ENCODE measurements at regions not wholly inside any gene's neighbourhood (a gene's known extent, or its start where the extent isn't known, plus 50 kb on each side); places are given as distances from the start of the nearest gene placed in this dataset.
A peak's percentile ranks its signal among the peaks of the same experiment; 100 is the strongest.

DNA sequence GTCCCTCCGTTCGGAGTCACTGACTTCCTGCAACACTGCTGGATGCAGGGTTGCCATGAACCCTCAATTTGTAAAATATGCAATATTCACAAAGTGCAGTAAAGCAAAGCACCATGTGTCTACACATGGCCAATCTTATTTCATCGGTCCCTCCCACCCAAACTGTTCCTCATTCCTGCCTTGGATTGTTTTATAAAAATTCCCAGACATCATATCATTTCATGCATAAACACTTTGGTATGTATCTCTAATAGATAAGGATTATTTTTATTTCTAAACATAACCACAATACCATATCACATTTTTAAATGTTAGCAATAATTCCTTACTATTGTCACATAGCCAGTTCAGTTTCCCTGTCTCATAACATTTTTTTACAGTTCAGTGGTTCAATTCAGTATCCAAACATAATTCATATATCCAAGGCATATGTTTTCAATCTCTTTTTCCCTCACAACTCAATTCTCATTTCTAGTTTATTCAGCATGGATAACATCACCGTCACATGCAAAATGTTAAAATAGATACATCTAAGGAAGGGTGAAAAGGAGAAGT is 82.0 kb upstream of the PCAT7 start:
- H3K4me1 ChIP-seq (ENCODE audit: insufficient read depth, low read length) = no peaks in the 10 kb centered on the region
- FAIRE-seq (no peak), DNase-seq (ENCODE audit: low read depth) (peak; percentile 26)
- no peak overlapping the region for H3K9ac ChIP-seq (ENCODE audit: low read length)
- Mint-ChIP-seq H3K9me3 (ENCODE audit: unreplicated experiment) (peaks cover 19% of the 10 kb centered on the region), H3K4me3 (ENCODE audit: unreplicated experiment) (no peak overlapping the region), H3K27me3 (ENCODE audit: low read depth, unreplicated experiment) (no peaks in the 10 kb centered on the region), H3K36me3 (ENCODE audit: low read depth, unreplicated experiment) (peaks cover 9% of the 10 kb centered on the region), H3K4me1 (ENCODE audit: low read depth, unreplicated experiment) (no peaks in the 10 kb centered on the region), H3K27ac (ENCODE audit: unreplicated experiment) (no peak overlapping the region)
- no peak overlapping the region for H2AFZ ChIP-seq (ENCODE audit: low read depth, low read length)
- no peak overlapping the region for H3K27ac ChIP-seq (ENCODE audit: low read depth, low read length)
- no peak for TF ChIP-seq EZH2 (IDR thresholded peaks at IDR 0.05; ENCODE audit: insufficient read depth, low read length)
- TF ChIP-seq, protein P1, sequence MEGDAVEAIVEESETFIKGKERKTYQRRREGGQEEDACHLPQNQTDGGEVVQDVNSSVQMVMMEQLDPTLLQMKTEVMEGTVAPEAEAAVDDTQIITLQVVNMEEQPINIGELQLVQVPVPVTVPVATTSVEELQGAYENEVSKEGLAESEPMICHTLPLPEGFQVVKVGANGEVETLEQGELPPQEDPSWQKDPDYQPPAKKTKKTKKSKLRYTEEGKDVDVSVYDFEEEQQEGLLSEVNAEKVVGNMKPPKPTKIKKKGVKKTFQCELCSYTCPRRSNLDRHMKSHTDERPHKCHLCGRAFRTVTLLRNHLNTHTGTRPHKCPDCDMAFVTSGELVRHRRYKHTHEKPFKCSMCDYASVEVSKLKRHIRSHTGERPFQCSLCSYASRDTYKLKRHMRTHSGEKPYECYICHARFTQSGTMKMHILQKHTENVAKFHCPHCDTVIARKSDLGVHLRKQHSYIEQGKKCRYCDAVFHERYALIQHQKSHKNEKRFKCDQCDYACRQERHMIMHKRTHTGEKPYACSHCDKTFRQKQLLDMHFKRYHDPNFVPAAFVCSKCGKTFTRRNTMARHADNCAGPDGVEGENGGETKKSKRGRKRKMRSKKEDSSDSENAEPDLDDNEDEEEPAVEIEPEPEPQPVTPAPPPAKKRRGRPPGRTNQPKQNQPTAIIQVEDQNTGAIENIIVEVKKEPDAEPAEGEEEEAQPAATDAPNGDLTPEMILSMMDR (IDR thresholded peaks at IDR 0.05; ENCODE audit: insufficient read depth, low read depth, low read length) = no peak
- no peak overlapping the region for H3K4me3 ChIP-seq (ENCODE audit: insufficient read depth, low read depth, low read length)
- H4K20me1 ChIP-seq (ENCODE audit: insufficient read depth, low read length) = no peaks in the 10 kb centered on the region
- H3K9me3 ChIP-seq (ENCODE audit: insufficient read depth, low read depth, low read length) = no peaks in the 10 kb centered on the region
- H3K79me2 ChIP-seq (ENCODE audit: insufficient read depth, low read length) = no peaks in the 10 kb centered on the region
- H3K27me3 ChIP-seq (ENCODE audit: insufficient read depth, low read length) = no peaks in the 10 kb centered on the region
- H3K36me3 ChIP-seq (ENCODE audit: insufficient read depth, low read length) = no peaks in the 10 kb centered on the region
- no peak overlapping the region for H3K4me2 ChIP-seq (ENCODE audit: low read length)

DNA sequence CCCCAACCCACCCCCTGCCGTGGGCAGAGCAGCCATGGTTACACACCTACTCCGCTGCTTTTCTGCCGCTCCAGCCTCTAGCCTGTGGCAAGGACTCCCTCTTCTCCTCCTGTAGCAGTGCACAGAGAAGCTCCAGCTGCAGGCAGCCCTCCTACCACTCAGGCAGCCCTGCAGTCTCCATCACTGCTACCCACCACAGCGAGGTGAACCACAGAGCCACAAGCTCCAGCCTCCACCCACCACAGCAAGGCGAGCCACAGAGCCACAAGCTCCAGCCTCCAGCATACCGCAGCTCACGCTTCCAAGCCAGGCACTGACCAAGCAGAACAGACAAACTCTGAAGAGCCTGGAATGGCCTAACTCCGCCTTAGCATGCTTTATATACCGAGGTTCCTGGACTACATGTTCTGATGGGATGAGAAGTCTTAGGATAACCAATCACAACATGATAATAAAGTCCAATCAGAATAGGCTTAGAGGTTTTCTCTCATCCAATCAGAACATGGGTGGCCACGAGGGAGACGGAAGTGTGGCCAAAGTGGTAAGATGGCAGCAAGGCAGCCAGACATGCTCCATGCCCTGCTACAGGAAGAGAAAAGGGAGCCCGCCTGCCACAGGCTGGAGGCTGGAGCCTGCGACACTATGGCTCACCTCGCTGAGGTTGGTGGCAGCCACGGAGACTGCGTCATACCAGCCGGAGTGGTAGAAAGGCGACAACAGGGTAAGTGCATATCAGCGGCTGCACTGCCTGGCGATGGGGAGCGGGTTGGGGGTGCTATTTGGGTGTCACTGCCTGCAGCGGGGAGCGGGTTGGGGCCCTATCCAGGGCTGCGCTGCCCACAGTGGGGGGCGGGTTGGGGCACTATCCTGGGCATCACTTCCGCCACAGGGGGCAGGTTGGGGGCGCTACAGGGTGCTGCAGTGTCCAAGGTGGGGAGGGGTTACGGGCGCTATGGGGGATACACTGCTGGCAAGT is 75.8 kb upstream of the PCAT7 start:
- H3K4me2 ChIP-seq (ENCODE audit: low read length) = no peak overlapping the region
- Mint-ChIP-seq H3K36me3 (ENCODE audit: low read depth, unreplicated experiment) (peaks cover 2% of the 10 kb centered on the region), H3K27ac (ENCODE audit: unreplicated experiment) (no peak overlapping the region), H3K4me1 (ENCODE audit: low read depth, unreplicated experiment) (peaks cover 3% of the 10 kb centered on the region), H3K27me3 (ENCODE audit: low read depth, unreplicated experiment) (no peaks in the 10 kb centered on the region), H3K4me3 (ENCODE audit: unreplicated experiment) (no peak overlapping the region), H3K9me3 (ENCODE audit: unreplicated experiment) (peaks cover 9% of the 10 kb centered on the region)
- no peak for DNase-seq (ENCODE audit: low read depth)
- TF ChIP-seq, protein P1 (IDR thresholded peaks at IDR 0.05; ENCODE audit: insufficient read depth, low read depth, low read length) = no peak
- TF ChIP-seq EZH2 (IDR thresholded peaks at IDR 0.05; ENCODE audit: insufficient read depth, low read length) = no peak
- no peak overlapping the region for H3K4me3 ChIP-seq (ENCODE audit: insufficient read depth, low read depth, low read length)
- H3K4me1 ChIP-seq (ENCODE audit: insufficient read depth, low read length) = no peaks in the 10 kb centered on the region
- H2AFZ ChIP-seq (ENCODE audit: low read depth, low read length) = no peak overlapping the region
- H3K9me3 ChIP-seq (ENCODE audit: insufficient read depth, low read depth, low read length) = no peaks in the 10 kb centered on the region
- no peaks in the 10 kb centered on the region for H3K79me2 ChIP-seq (ENCODE audit: insufficient read depth, low read length)
- H3K9ac ChIP-seq (ENCODE audit: low read length) = no peak overlapping the region
- no peaks in the 10 kb centered on the region for H4K20me1 ChIP-seq (ENCODE audit: insufficient read depth, low read length)
- H3K27ac ChIP-seq (ENCODE audit: low read depth, low read length) = no peak overlapping the region
- H3K36me3 ChIP-seq (ENCODE audit: insufficient read depth, low read length) = no peaks in the 10 kb centered on the region
- FAIRE-seq = no peak
- no peaks in the 10 kb centered on the region for H3K27me3 ChIP-seq (ENCODE audit: insufficient read depth, low read length)

All from astrocyte (in vitro differentiated cells and primary cell).